HG02970 (cell line): ENCODE measurements at regions not wholly inside any gene's neighbourhood (a gene's known extent, or its start where the extent isn't known, plus 50 kb on each side); places are given as distances from the start of the nearest gene placed in this dataset.

Experiments used
- ATAC-seq: cut with Tn5 transposase; IDR thresholded peaks from one replicate; pipeline ENCODE4 v1.9.1; 2021; ENCODE audit warnings: mild to moderate bottlenecking, moderate library complexity, moderate number of reproducible peaks; ENCODE audit not compliant: unreplicated experiment, low FRiP score

DNA sequence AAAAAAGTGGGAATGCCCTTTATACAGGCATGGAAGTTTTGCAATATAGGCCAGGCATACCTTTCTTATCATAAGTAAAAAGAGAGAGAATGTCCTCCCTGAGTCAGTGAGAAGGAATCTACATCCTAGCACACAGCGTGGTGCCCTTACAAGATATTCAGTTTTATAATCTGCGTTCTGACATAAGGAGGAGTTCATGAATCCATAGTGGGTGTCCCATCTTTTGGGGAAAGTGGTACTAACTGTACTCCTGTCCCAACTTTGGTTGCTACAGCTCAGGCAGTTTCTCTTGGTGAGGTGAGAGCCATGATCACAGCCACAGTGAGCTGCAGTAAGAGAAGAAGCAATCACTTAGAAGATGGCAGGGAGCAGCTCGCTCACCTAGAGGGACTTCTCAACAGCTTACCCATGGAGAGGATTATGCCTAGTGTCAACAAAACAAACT lies 332.9 kb downstream of the BCAT1 start:
- ATAC-seq: no peak

- ATAC-seq: no peak
Observed at GRCh38 chr12:24608637-24609285, 340.1 kb downstream of the BCAT1 start.

DNA sequence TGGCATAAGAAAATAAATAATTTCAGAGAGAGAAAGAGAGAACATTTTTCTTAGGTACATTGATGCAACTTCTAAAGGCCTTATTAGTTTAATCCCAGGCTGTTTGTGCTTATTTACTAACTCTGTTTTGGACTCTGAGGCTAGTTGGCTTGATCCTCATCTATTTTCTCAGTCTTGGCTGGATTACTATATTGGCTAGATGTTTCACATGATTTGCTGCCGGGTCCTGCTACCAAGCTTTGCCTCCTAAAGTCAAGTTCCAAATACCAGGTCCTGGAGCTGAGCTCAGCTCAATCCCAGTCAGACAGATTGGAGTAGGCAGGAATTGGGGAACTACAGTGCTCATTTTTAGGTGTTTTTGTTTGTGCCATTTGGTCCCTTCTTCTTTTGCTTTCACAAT lies 340.8 kb downstream of the BCAT1 start:
- no peak for ATAC-seq

- no peak for ATAC-seq
Observed at GRCh38 chr12:24605916-24606315, 343.0 kb downstream of the BCAT1 start.

DNA sequence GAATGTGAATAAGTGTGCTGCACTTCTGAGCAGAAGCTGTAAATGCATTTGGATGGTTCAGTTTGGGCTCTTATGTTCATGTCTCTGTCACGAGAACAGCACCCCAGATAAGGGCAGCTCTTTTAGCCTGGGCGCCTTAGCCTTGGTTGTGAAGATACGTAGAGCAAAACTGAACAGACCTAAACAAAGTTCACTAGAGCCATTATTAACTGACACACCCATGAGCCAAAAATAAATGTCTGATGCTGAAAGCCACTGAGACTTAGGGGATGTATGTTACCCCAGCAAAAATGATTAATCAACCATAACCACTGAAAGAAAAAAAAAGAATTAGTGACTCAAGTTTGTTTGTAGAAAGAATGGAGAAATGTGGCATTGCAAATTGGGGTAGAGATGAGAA lies 343.4 kb downstream of the BCAT1 start:
- no peak for ATAC-seq

GRCh38 chr12:24603371-24603770 lies 345.5 kb downstream of the BCAT1 start:
- no peak for ATAC-seq

GRCh38 chr12:24600996-24601395 lies 347.9 kb downstream of the BCAT1 start:
- ATAC-seq: no peak

DNA sequence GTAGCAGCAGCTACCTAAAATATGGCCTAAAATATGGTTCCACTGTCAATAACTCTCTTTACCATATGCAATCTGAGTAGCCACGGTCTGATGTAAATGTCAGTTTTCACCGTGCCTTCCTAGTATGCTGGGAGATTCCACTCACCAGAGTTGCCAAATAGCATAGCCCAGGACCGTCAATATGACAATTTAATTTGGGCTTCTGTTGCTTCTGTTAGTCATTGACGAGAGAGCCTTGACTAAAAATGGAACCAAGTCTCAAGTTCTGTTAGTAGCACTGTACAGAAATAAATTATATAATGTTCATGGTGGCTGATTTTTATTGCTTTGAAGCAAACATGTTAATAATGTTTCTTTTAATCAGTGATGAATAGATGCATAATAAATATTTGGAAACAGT lies 348.4 kb downstream of the BCAT1 start:
- no peak for ATAC-seq

- ATAC-seq: no peak
Observed at GRCh38 chr12:24599736-24600135, 349.2 kb downstream of the BCAT1 start.

GRCh38 chr12:24597580-24597979 lies 351.3 kb downstream of the BCAT1 start:
- ATAC-seq: no peak

- no peak for ATAC-seq
Observed at GRCh38 chr12:24596768-24597388, 352.0 kb downstream of the BCAT1 start.

DNA sequence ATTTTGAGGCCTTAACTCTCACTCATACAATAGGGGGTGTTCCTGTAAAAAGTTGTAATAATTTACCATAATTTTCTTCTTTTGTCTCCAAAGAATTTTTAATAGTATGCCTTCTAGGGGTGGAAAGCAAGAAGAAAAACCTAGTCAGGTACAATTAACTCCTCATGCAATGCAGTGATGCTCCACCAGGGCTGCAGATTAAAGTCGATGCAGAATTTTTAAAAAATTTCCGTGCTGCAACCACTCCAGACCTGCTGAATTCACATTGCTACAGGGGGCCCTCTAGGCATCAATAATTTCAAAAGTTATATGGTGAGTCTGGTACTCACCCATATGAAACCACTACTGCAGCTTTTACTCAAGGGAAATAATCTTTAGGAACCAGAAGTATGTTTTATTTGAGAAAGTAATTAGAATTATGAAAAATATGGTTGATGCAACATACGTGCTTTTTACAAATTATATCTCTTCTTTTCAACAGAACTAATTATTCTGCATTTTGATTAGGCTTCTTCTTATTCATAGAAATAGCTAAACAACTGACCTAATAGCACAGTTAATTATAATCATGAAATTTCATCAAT lies 353.2 kb downstream of the BCAT1 start:
- ATAC-seq: no peak

GRCh38 chr12:24591715-24592440 lies 357.0 kb downstream of the BCAT1 start:
- ATAC-seq: no peak

DNA sequence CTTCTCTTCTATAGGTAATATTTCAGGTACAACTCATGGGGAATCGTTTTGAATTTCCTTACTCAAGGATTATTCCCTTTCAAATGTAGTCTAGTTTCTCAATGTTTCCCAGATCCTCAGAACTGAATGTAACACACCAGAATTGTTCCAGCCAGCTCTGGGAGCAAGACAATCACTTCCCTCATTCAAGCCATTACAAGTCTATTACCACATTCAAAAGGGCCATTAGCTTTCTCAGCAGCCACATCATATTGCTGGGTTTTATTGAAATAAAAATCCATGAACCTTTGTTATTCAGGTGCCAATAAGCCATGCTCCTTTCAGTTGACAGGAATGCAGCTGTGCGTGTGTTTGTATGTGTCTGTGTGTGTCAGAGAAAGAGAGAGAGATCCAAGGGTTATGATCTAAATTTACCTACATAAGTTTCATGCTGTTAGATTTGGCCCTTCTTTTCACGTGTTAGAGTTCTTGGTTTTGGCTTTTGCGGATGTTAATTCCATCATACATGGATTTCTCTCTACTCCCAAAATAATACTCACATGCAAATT lies 357.7 kb downstream of the BCAT1 start:
- ATAC-seq: no peak

DNA sequence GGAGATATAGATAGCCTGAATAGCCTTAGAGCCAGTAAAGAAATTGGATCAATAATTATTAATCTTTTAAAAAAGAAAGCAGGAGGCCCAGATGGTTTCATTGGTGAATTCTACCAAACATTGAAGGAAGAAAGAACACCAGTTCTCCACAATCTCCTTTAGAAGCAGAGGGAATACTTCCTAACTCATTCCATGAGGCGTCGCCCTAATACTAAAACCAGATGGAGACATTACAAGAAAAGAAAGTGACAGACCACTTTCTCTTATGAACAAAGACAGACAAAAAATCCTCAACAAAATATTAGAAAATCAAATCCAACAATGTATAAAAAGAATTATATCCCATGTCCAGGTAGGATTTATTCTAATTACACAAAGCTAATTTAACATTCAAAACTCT lies 362.6 kb downstream of the BCAT1 start:
- no peak for ATAC-seq

DNA sequence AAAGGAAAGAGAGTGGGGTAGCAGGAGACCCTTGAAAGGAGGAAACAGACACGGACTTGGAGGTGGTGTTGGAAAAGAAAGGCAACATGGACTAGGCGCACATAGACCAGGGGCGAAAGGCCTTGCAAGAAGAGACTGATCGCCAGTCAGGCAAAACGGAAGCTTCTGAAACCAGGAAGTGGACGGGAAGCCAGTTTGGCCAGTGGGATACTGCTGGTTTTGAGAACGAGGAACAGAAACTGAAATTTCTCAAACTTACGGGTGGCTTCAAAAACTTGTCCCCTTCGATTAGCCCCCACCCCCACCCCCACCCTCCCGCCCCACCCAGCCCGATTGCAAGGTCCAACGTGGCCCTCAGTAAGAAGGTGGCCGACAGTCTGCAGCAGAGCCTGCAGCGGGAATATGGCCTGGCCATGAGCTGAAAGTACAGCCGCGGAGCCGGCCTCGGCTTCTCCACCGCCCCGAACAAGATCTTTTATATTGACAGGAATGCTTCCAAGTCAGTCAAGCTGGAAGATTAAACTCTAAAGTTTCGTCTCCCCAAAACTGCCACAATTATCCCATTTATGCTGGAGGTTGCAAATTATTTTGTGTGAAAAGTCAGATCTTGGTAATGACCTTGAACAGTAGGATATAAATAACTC lies 364.7 kb downstream of the BCAT1 start:
- ATAC-seq: no peak

DNA sequence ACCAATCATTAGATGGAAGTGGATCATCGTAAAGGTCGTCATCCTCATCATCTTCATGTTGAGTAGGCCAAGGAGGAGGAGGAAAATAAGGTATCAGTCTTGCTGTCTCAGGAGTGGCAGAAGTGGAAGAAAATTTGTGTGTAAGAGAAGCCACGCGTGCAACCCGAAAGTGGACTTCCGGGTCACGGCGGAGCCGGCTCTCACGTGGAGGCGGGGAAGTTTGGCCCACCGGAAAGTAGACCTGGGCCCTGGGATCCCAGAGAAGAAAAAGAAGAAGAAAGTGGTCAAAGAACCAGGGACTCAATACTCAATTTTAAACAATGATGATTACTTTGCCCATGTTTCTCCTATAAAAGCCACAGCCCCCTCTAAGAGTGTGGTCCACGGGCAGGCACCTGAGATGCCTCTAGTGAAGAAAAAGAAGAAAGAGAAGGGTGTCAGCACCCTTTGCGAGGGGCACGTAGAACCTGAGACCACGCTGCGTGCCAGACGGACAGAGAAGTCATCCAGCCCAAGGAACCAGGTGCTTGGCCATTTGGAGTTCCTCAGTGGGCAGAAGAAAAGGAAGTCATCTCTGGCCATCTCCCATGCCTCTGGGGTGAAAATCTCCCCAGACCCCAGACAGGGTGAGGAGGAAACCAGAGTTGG lies 365.8 kb downstream of the BCAT1 start:
- ATAC-seq: no peak

GRCh38 chr12:24574538-24574937 lies 374.4 kb downstream of the BCAT1 start:
- ATAC-seq: no peak

GRCh38 chr12:24573621-24574020 lies 375.3 kb downstream of the BCAT1 start:
- no peak for ATAC-seq

- ATAC-seq: no peak
Observed at GRCh38 chr12:24565300-24565699, 383.6 kb downstream of the BCAT1 start.
